GM12874 (cell line): ENCODE measurements at regions not wholly inside any gene's neighbourhood (a gene's known extent, or its start where the extent isn't known, plus 50 kb on each side); places are given as distances from the start of the nearest gene placed in this dataset.

Source experiments
- CTCF ChIP-seq: IDR thresholded peaks from 2 replicates; pipeline ENCODE4 v1.5.1; 2011; ENCODE audit warnings: low read depth, mild to moderate bottlenecking, control low read depth, low read length, moderate library complexity; ENCODE audit not compliant: insufficient read depth

GRCh38 chr6:40937491-40937890, 101.5 kb downstream of the UNC5CL start:
- TF ChIP-seq CTCF, result no peak

- TF ChIP-seq CTCF, result no peak
These were observed 102.2 kb downstream of the UNC5CL start for GRCh38 chr6:40936818-40937251.

GRCh38 chr6:40933864-40934263, 105.2 kb downstream of the UNC5CL start:
- no peak for TF ChIP-seq CTCF

- no peak for TF ChIP-seq CTCF
These were observed 106.1 kb downstream of the UNC5CL start for GRCh38 chr6:40932953-40933352.

- TF ChIP-seq CTCF, result no peak
These were observed 106.7 kb downstream of the UNC5CL start for GRCh38 chr6:40932366-40932765.

GRCh38 chr6:40931931-40932330, 107.1 kb downstream of the UNC5CL start:
- no peak for TF ChIP-seq CTCF

GRCh38 chr6:40930555-40930954, 108.5 kb downstream of the UNC5CL start:
- TF ChIP-seq CTCF, result no peak

- TF ChIP-seq CTCF, result no peak
These were observed 109.0 kb downstream of the UNC5CL start for GRCh38 chr6:40930045-40930444.
